AG09309 (cell line): ENCODE measurements at regions not wholly inside any gene's neighbourhood (a gene's known extent, or its start where the extent isn't known, plus 50 kb on each side); places are given as distances from the start of the nearest gene placed in this dataset.

Experiments
- DNase-seq: peaks from one replicate; pipeline ENCODE4 v3.0.0-alpha.2; 2010; ENCODE audit warnings: low read depth
- H3K4me3 ChIP-seq: 2 replicates; pipeline ENCODE4 v1.5.1; 2011; ENCODE audit warnings: mild to moderate bottlenecking, low read depth, low read length, moderate library complexity; ENCODE audit not compliant: control insufficient read depth
- TF ChIP-seq, protein P1 (sequence below): IDR thresholded peaks from 2 replicates; pipeline ENCODE4 v1.5.1; 2011; ENCODE audit warnings: mild to moderate bottlenecking, low read depth, low read length, inconsistent platforms; ENCODE audit not compliant: insufficient read depth, control insufficient read depth; ENCODE audit errors: missing control alignments

DNA sequence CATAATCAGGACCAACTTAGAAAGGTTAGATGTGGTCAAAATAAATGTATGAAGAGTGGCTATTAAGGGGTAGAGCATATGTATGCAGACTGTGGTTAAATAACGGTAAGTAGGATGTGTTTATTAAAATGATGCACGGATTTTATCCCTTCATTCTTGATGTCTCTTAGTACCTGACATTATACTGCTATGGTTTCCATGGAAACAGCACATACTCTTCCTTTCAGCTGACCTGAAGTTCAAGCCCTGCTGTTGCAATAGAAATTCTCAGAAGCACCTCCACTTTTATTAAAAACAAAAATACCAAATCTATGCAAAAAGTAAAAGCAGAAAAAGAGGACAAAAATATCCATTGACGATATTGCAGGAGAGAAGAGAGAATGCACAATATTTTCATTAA is 381.4 kb downstream of the RWDD3 start:
- TF ChIP-seq, protein P1, sequence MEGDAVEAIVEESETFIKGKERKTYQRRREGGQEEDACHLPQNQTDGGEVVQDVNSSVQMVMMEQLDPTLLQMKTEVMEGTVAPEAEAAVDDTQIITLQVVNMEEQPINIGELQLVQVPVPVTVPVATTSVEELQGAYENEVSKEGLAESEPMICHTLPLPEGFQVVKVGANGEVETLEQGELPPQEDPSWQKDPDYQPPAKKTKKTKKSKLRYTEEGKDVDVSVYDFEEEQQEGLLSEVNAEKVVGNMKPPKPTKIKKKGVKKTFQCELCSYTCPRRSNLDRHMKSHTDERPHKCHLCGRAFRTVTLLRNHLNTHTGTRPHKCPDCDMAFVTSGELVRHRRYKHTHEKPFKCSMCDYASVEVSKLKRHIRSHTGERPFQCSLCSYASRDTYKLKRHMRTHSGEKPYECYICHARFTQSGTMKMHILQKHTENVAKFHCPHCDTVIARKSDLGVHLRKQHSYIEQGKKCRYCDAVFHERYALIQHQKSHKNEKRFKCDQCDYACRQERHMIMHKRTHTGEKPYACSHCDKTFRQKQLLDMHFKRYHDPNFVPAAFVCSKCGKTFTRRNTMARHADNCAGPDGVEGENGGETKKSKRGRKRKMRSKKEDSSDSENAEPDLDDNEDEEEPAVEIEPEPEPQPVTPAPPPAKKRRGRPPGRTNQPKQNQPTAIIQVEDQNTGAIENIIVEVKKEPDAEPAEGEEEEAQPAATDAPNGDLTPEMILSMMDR, result no peak
- H3K4me3 ChIP-seq, result no peak overlapping the region
- no peak for DNase-seq

GRCh38 chr1:95620076-95620475 is 386.1 kb downstream of the RWDD3 start:
- no peak overlapping the region for H3K4me3 ChIP-seq
- DNase-seq, result no peak
- TF ChIP-seq, protein P1, result no peak

DNA sequence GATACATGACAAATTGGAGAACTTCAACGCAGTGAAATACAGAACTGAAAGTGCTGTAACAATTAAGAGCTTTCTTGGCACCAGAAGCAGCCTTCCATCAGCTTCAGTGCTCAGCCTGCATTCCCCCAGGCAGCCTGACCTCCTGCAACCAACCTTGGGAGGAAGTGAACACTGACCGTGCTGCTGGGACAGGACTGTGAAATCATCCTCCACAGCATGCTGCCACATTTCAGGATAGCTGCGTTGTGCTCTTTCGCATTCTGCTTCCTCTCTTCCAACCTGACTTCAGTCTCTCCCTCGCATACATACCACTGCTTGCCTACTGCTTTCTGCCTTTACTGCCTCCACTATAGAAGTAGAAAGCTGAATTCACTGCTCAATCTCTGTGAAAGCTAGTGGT is 388.6 kb downstream of the RWDD3 start:
- DNase-seq, result no peak
- no peak overlapping the region for H3K4me3 ChIP-seq
- TF ChIP-seq, protein P1, result no peak

DNA sequence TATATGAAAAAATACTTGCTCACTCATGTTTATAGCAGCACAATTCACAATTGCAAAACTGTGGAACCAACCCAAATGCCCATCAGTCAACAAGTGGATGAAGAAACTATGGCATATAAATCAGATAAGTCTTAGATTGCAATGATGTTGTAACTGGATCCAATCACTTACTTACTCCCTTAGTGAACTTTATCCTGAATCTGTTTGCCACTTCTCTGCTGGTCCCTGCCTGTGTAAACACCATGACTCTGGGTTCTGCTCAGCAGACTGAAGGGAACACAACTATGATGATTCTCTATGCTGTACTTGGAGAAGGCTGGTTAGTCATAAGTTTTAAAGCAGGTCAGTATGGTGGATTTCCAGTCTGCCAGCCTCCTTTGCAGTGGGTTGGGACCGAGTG is 391.2 kb downstream of the RWDD3 start:
- DNase-seq, result no peak
- H3K4me3 ChIP-seq, result no peak overlapping the region
- TF ChIP-seq, protein P1, result no peak

GRCh38 chr1:95627244-95627643 is 393.2 kb downstream of the RWDD3 start:
- TF ChIP-seq, protein P1, result no peak
- no peak for DNase-seq
- H3K4me3 ChIP-seq, result no peak overlapping the region

DNA sequence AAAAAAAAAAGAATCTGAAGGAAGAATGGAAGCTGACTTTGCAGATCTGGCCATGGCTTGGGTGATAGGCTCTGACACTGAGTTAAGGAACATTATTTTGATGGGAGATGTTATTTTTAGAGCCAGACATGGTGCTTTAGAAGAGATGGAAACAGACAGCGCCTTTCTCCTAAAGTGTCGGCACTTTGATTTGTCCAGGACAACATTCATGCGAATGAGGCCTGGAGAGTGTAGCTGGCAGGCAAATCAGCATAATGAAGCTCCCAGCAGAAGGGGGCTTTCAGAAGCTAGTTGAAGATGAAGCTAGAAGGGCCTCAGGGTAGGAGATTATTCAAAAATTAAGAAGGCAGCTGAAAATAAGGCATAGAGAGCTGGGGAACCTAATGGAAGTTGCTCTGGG is 397.7 kb downstream of the RWDD3 start:
- no peak overlapping the region for H3K4me3 ChIP-seq
- no peak for DNase-seq
- TF ChIP-seq, protein P1, result no peak

GRCh38 chr1:95635811-95636210 is 401.8 kb downstream of the RWDD3 start:
- TF ChIP-seq, protein P1, result no peak
- no peak overlapping the region for H3K4me3 ChIP-seq
- DNase-seq, result no peak
